BJ (cell line): ENCODE measurements at regions not wholly inside any gene's neighbourhood (a gene's known extent, or its start where the extent isn't known, plus 50 kb on each side); places are given as distances from the start of the nearest gene placed in this dataset.
"Not testable (repeated sequence)": the region's sequence is repeated elsewhere in the genome, so short reads cannot be mapped to it uniquely, and the experiment has no call there.

ENCODE experiments used
- CTCF ChIA-PET: fragments of 350-600 bp; formaldehyde crosslinking; extraction: SDS; loops from one replicate; lab custom pipeline; 2021; ENCODE audit warnings: antibody characterized with exemption, inconsistent platforms; lab: Yijun Ruan, JAX
- POLR2A ChIA-PET: fragments of 300-600 bp; sonication (Branson Sonifier 250); formaldehyde crosslinking; extraction: SDS; loops from one replicate; lab custom pipeline; 2021; ENCODE audit warnings: antibody characterized with exemption; lab: Charles Lee
- DNase-seq: peaks from one replicate; pipeline ENCODE4 v3.0.0-alpha.2; 2011; ENCODE audit warnings: low read depth
- H3K27me3 ChIP-seq: 2 replicates; pipeline ENCODE4 v1.6.0; 2011; ENCODE audit warnings: low read length; ENCODE audit not compliant: control insufficient read depth, insufficient read depth
- H3K36me3 ChIP-seq: 2 replicates; pipeline ENCODE4 v1.5.1; 2011; ENCODE audit warnings: low read length; ENCODE audit not compliant: control insufficient read depth, insufficient read depth
- H3K4me3 ChIP-seq: 2 replicates; pipeline ENCODE4 v1.5.1; 2011; ENCODE audit warnings: low read depth, mild to moderate bottlenecking, control low read depth, low read length
- CTCF ChIP-seq: IDR thresholded peaks from 2 replicates; pipeline ENCODE4 v1.5.1; 2011; ENCODE audit warnings: low read depth, mild to moderate bottlenecking, control low read depth, inconsistent platforms, low read length, moderate library complexity; ENCODE audit not compliant: insufficient read depth

DNA sequence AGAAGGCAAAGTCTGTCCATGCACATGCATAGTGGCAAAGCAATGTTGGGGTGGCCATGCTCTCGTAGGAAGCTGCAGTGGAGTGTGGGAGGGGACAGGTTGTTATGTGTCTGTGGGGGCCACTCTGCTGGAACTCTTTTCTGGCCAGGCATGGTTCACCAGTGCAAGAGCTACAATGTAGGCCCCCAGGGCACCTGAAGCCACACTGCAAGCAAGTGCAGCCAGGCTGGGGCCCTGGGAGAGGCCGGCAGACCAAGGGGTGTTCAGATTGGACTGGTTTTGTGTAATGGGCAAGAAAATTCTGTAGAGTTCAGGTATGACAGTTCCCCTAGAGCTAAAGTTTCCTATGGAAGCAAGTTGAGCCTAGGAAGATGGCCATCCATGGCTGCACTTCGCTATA is 97.0 kb upstream of the ZC4H2 start:
- ChIA-PET CTCF (no interaction called here), POLR2A (no interaction called here)
- TF ChIP-seq CTCF, result no peak
- Histone ChIP-seq H3K36me3 (no peaks in the 10 kb centered on the region), H3K27me3 (no peaks in the 10 kb centered on the region), H3K4me3 (no peak overlapping the region)
- DNase-seq, result no peak

DNA sequence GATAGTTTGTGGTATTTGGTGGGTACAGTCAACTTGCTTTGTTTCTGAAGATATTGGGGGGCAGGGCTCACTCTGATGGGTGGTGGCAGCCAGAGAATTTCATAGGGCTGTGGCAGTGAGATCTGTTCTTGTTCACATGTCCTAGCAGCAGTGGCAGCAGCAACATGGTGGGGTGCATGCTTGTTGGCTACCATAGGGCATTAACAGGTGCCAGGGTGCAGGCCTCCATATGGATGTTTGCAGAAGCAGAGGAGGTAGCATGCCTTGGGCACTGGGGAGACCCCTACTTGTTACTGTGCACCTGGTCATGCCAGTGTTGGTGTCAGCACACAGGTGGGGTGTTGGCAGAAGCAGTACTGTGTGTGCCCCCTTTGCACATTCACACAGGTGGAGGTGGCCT is 96.3 kb upstream of the ZC4H2 start:
- no peak for TF ChIP-seq CTCF
- H3K27me3 ChIP-seq, result no peaks in the 10 kb centered on the region
- CTCF ChIA-PET, result interaction anchor here (0.9 kb wide), 1 partner anchor 38 kb away, joined by 4 read pairs; the partner anchor contains the start of gene ZC3H12B
- POLR2A ChIA-PET, result no interaction called here
- no peak overlapping the region for H3K4me3 ChIP-seq
- DNase-seq, result no peak
- H3K36me3 ChIP-seq, result no peaks in the 10 kb centered on the region

DNA sequence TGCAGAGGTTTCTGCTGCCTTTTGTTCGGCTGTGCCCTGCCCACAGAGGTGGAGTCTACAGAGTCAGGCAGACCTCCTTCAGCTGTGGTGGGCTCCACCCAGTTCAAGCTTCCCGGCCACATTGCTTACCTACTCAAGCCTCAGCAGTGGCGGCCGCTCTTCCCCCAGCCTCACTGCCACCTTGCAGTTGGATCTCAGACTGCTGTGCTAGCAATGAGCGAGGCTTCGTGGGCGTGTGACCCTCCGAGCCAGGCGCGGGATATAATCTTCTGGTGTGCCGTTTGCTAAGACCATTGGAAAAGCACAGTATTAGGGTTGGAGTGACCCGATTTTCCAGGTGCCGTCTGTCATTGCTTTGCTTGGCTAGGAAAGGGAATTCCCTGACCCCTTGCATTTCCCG is 82.4 kb upstream of the ZC4H2 start:
- not testable (repeated sequence) for H3K27me3 ChIP-seq

GRCh38 chrX:65045001-65045400 is 68.8 kb upstream of the ZC4H2 start:
- TF ChIP-seq CTCF, result no peak
- H3K4me3 ChIP-seq, result no peak overlapping the region
- CTCF ChIA-PET, result no interaction called here
- POLR2A ChIA-PET, result no interaction called here
- no peaks in the 10 kb centered on the region for H3K27me3 ChIP-seq
- DNase-seq, result no peak
- H3K36me3 ChIP-seq, result no peaks in the 10 kb centered on the region

More for the DNA sequence above, 82.4 kb upstream of the ZC4H2 start:
- H3K36me3 ChIP-seq, CTCF ChIA-PET, POLR2A ChIA-PET, H3K4me3 ChIP-seq, DNase-seq: not testable (repeated sequence)

DNA sequence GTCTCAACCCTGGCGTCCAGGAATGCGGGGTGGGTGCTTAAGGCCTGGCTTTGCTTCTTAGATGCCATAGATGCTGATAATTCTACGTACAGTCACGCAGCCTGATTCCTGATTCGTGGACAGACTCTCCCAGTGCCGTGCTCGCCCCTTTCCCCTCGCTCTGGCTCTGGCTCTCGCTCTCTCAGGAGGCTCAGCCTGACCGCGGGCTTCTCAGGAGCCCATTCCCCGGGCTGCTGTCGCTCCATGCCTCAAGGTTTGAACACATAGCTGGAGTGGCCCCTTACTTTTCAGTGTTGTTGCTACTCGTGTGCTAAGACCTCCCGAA is 59.2 kb upstream of the ZC4H2 start:
- H3K4me3 ChIP-seq, result peak overlapping the region; percentile 62
- no peaks in the 10 kb centered on the region for H3K36me3 ChIP-seq
- ChIA-PET CTCF (interaction anchor here (0.9 to 1.4 kb wide), 4 partner anchors 10 to 60 kb away, joined by 3 to 5 read pairs (median 4); partner anchors contain the start of gene ZC4H2), POLR2A (no interaction called here)
- no peak for DNase-seq
- no peaks in the 10 kb centered on the region for H3K27me3 ChIP-seq
- TF ChIP-seq CTCF, result no peak
